Astrocyte (in vitro differentiated cells and primary cell): ENCODE measurements at regions not wholly inside any gene's neighbourhood (a gene's known extent, or its start where the extent isn't known, plus 50 kb on each side); places are given as distances from the start of the nearest gene placed in this dataset.
A peak's percentile ranks its signal among the peaks of the same experiment; 100 is the strongest.

Source experiments
- DNase-seq: peaks from one replicate; pipeline ENCODE4 v3.0.0-alpha.2; 2010; ENCODE audit warnings: low read depth
- FAIRE-seq: peaks from 2 replicates; lab custom pipeline; 2011; peaks lifted over from hg19 to GRCh38; lab: Jason Lieb, UNC
- H2AFZ ChIP-seq: 2 replicates; pipeline ENCODE4 v1.6.0; 2012; ENCODE audit warnings: low read depth, low read length, inconsistent platforms
- H3K27ac ChIP-seq: 2 replicates; pipeline ENCODE4 v1.5.1; 2011; ENCODE audit warnings: low read depth, low read length, inconsistent platforms
- H3K27me3 ChIP-seq: 2 replicates; pipeline ENCODE4 v1.6.0; 2011; ENCODE audit warnings: low read length, inconsistent platforms; ENCODE audit not compliant: insufficient read depth
- H3K36me3 ChIP-seq: 2 replicates; pipeline ENCODE4 v1.5.1; 2011; ENCODE audit warnings: low read length, inconsistent platforms; ENCODE audit not compliant: insufficient read depth
- H3K4me1 ChIP-seq: 2 replicates; pipeline ENCODE4 v1.5.1; 2011; ENCODE audit warnings: low read length, inconsistent platforms; ENCODE audit not compliant: insufficient read depth
- H3K4me2 ChIP-seq: 2 replicates; pipeline ENCODE4 v1.6.0; 2012; ENCODE audit warnings: low read length, inconsistent platforms
- H3K4me3 ChIP-seq: 2 replicates; pipeline ENCODE4 v1.5.1; 2011; ENCODE audit warnings: low read depth, mild to moderate bottlenecking, low read length, inconsistent platforms; ENCODE audit not compliant: insufficient read depth
- H3K79me2 ChIP-seq: 2 replicates; pipeline ENCODE4 v1.6.0; 2012; ENCODE audit warnings: mild to moderate bottlenecking, low read length, inconsistent platforms; ENCODE audit not compliant: insufficient read depth
- H3K9ac ChIP-seq: 2 replicates; pipeline ENCODE4 v1.6.0; 2012; ENCODE audit warnings: mild to moderate bottlenecking, low read length, inconsistent platforms
- H3K9me3 ChIP-seq: 2 replicates; pipeline ENCODE4 v1.5.1; 2012; ENCODE audit warnings: low read depth, mild to moderate bottlenecking, low read length, inconsistent platforms; ENCODE audit not compliant: insufficient read depth
- H4K20me1 ChIP-seq: 2 replicates; pipeline ENCODE4 v1.6.0; 2012; ENCODE audit warnings: low read length, inconsistent platforms; ENCODE audit not compliant: insufficient read depth
- H3K27ac Mint-ChIP-seq: one replicate; pipeline ENCODE4 v1.8.0; 2021; ENCODE audit warnings: mild to moderate bottlenecking, mixed read lengths; ENCODE audit not compliant: unreplicated experiment
- H3K27me3 Mint-ChIP-seq: one replicate; pipeline ENCODE4 v1.8.0; 2021; ENCODE audit warnings: low read depth, mixed read lengths; ENCODE audit not compliant: unreplicated experiment
- H3K36me3 Mint-ChIP-seq: one replicate; pipeline ENCODE4 v1.8.0; 2021; ENCODE audit warnings: low read depth, mixed read lengths; ENCODE audit not compliant: unreplicated experiment
- H3K4me1 Mint-ChIP-seq: one replicate; pipeline ENCODE4 v1.8.0; 2021; ENCODE audit warnings: low read depth, mixed read lengths; ENCODE audit not compliant: unreplicated experiment
- H3K4me3 Mint-ChIP-seq: one replicate; pipeline ENCODE4 v1.8.0; 2021; ENCODE audit warnings: mild to moderate bottlenecking, moderate library complexity, mixed read lengths; ENCODE audit not compliant: unreplicated experiment
- H3K9me3 Mint-ChIP-seq: one replicate; pipeline ENCODE4 v1.8.0; 2021; ENCODE audit warnings: mild to moderate bottlenecking, mixed read lengths; ENCODE audit not compliant: unreplicated experiment
- EZH2 ChIP-seq: IDR thresholded peaks from 2 replicates; pipeline ENCODE4 v1.6.1; 2012; ENCODE audit warnings: mild to moderate bottlenecking, low read length, inconsistent platforms; ENCODE audit not compliant: insufficient read depth
- TF ChIP-seq, protein P1 (sequence below): IDR thresholded peaks from 2 replicates; pipeline ENCODE4 v1.5.1; 2011; ENCODE audit warnings: low read depth, mild to moderate bottlenecking, inconsistent platforms, low read length, moderate library complexity; ENCODE audit not compliant: insufficient read depth

DNA sequence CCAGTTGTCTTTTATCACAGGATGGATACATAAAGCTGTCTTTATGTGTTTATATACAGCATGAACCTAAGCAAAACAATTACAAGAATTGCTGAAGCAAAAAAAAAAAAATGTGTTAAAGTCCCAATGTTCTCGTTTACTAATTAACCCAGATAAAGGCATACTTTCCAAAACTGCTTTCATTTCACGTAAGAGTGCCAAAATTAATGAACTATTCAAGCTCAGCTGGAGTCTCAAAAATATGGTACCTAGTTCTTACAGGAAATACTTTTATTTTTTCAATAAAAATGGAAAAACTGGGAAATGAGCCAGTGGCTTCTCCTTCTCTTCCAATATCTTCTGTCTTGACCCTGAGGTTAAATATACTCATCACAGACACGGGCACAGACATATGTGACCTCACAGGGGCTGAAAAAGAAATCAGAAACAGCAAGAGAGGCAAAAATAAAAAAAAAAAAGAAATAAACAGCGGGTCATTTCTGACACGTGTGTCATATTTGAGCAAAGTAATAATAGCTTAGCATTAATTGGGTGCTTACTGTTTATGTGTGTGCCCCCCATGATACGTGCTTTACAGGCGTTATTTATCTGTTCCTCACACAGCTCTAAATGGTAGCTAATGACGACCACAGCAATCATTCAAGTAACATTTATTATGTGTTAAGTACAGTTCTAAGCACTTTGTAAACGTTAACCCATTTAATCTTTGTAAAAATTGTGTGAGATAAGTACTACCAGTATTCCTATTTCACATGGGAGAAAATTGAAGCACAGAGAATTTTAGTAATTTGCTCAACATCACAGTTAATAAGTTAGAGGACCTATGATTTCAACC, 158.0 kb upstream of the MMADHC start:
- peak overlapping the region; percentile 70 for H3K27ac ChIP-seq
- H3K4me3 Mint-ChIP-seq, result no peak overlapping the region
- peak; percentile 26 for FAIRE-seq

DNA sequence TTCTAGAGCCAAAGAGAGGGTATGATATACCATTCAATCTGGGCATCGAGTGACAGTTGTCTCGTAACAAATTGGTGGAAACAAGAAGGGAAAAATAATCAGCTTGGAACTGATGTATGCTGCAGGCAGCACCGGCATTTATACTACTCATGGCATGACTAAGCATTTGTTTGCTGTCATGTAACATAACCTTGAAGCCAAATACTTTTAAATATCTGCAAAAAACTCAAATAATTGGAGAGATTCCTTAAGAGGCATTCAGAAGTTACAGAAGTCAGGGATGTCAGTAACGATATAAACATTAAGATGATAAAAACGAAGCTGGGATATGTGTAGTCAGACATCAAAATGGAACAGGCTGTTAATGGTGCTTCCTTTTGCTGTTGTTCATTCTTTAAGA, 157.3 kb upstream of the MMADHC start:
- peak overlapping the region; percentile 83 for H3K27ac Mint-ChIP-seq
- no peak overlapping the region for H3K4me3 Mint-ChIP-seq
- H3K36me3 ChIP-seq, result no peaks in the 10 kb centered on the region
- H3K27ac ChIP-seq, result peak overlapping the region; percentile 70
- peak overlapping the region; percentile 27 for H3K4me2 ChIP-seq
- H4K20me1 ChIP-seq, result no peaks in the 10 kb centered on the region
- H3K9me3 ChIP-seq, result no peaks in the 10 kb centered on the region
- DNase-seq, result peak; percentile 63
- H3K9ac ChIP-seq, result peak overlapping the region; percentile 13
- TF ChIP-seq, protein P1, sequence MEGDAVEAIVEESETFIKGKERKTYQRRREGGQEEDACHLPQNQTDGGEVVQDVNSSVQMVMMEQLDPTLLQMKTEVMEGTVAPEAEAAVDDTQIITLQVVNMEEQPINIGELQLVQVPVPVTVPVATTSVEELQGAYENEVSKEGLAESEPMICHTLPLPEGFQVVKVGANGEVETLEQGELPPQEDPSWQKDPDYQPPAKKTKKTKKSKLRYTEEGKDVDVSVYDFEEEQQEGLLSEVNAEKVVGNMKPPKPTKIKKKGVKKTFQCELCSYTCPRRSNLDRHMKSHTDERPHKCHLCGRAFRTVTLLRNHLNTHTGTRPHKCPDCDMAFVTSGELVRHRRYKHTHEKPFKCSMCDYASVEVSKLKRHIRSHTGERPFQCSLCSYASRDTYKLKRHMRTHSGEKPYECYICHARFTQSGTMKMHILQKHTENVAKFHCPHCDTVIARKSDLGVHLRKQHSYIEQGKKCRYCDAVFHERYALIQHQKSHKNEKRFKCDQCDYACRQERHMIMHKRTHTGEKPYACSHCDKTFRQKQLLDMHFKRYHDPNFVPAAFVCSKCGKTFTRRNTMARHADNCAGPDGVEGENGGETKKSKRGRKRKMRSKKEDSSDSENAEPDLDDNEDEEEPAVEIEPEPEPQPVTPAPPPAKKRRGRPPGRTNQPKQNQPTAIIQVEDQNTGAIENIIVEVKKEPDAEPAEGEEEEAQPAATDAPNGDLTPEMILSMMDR, result no peak
- no peak for TF ChIP-seq EZH2
- no peaks in the 10 kb centered on the region for H3K36me3 Mint-ChIP-seq
- H3K27me3 ChIP-seq, result no peaks in the 10 kb centered on the region
- FAIRE-seq, result peak; percentile 32
- H2AFZ ChIP-seq, result no peak overlapping the region
- no peak overlapping the region for H3K4me3 ChIP-seq
- peaks cover 30% of the 10 kb centered on the region for H3K4me1 ChIP-seq
- no peaks in the 10 kb centered on the region for H3K9me3 Mint-ChIP-seq
- H3K4me1 Mint-ChIP-seq, result peaks cover 44% of the 10 kb centered on the region
- no peaks in the 10 kb centered on the region for H3K27me3 Mint-ChIP-seq
- no peaks in the 10 kb centered on the region for H3K79me2 ChIP-seq

More for the DNA sequence above, 158.0 kb upstream of the MMADHC start:
- Histone ChIP-seq H3K4me1 (peaks cover 30% of the 10 kb centered on the region), H3K9ac (no peak overlapping the region), H3K9me3 (no peaks in the 10 kb centered on the region), H3K4me3 (no peak overlapping the region), H3K4me2 (no peak overlapping the region), H4K20me1 (no peaks in the 10 kb centered on the region), H3K79me2 (no peaks in the 10 kb centered on the region), H2AFZ (no peak overlapping the region), H3K27me3 (no peaks in the 10 kb centered on the region), H3K36me3 (no peaks in the 10 kb centered on the region)
- H3K36me3 Mint-ChIP-seq, result no peaks in the 10 kb centered on the region
- peaks cover 42% of the 10 kb centered on the region for H3K4me1 Mint-ChIP-seq
- H3K9me3 Mint-ChIP-seq, result no peaks in the 10 kb centered on the region
- TF ChIP-seq EZH2, result no peak
- TF ChIP-seq, protein P1, result no peak
- H3K27me3 Mint-ChIP-seq, result no peaks in the 10 kb centered on the region
- peak overlapping the region; percentile 83 for H3K27ac Mint-ChIP-seq
- no peak for DNase-seq
